Sigmoid colon (tissue), 3 donors: ENCODE measurements at regions not wholly inside any gene's neighbourhood (a gene's known extent, or its start where the extent isn't known, plus 50 kb on each side); places are given as distances from the start of the nearest gene placed in this dataset.

Experiments
- CTCF ChIP-seq, 4 experiments: fragments of 450-650 bp in 3 of 4; fragments of 200-600 bp in 1 of 4; IDR thresholded peaks; one replicate each; pipeline ENCODE4 v1.5.1; 2016 to 2019; ENCODE audit warnings: antibody characterized with exemption in 4 of 4, mild to moderate bottlenecking in 3 of 4, moderate library complexity in 2 of 4
- POLR2A ChIP-seq, 2 donors: fragments of 450-650 bp; IDR thresholded peaks; one replicate each; pipeline ENCODE4 v1.6.1; 2016; ENCODE audit warnings: antibody characterized with exemption in 2 of 2, mild to moderate bottlenecking in 2 of 2, moderate library complexity in 2 of 2

- no peak for TF ChIP-seq CTCF (IDR thresholded peaks at IDR 0.05)
- TF ChIP-seq POLR2A (IDR thresholded peaks at IDR 0.05) = no peak
Measured at GRCh38 chr14:26304056-26304455, 293.8 kb downstream of the NOVA1 start.
